Activated T-cell treated with anti-CD3 and anti-CD28 coated beads, Interleukin-2, amount 50 U/mL, for 72 hours (primary cell): ENCODE measurements at regions not wholly inside any gene's neighbourhood (a gene's known extent, or its start where the extent isn't known, plus 50 kb on each side); places are given as distances from the start of the nearest gene placed in this dataset.
"Not testable (repeated sequence)": the region's sequence is repeated elsewhere in the genome, so short reads cannot be mapped to it uniquely, and the experiment has no call there.

Experiments used
- ATAC-seq, 2 donors: fragments of 150-1000 bp; cut with Tn5 transposase; replicated peaks in 1 of 2; 2 replicates each; pipeline ENCODE4 v1.10.0; 2021; ENCODE audit warnings: moderate library complexity in 2 of 2, mild to moderate bottlenecking in 1 of 2
- DNase-seq, 2 donors: peaks; one replicate each; pipeline ENCODE4 v3.0.0; 2021 to 2022; ENCODE audit warnings: mixed read lengths in 1 of 2
- H3K27ac Mint-ChIP-seq: one replicate; pipeline ENCODE4 v1.8.0; 2022; ENCODE audit warnings: mild to moderate bottlenecking, moderate library complexity, mixed read lengths
- H3K27me3 Mint-ChIP-seq: one replicate; pipeline ENCODE4 v1.8.0; 2022; ENCODE audit warnings: low read depth, mixed read lengths
- H3K36me3 Mint-ChIP-seq, 2 donors: one replicate each; pipeline ENCODE4 v1.8.0; 2022; ENCODE audit warnings: mixed read lengths in 2 of 2, mild to moderate bottlenecking in 1 of 2; ENCODE audit not compliant: insufficient read depth in 2 of 2
- H3K4me1 Mint-ChIP-seq: one replicate; pipeline ENCODE4 v1.8.0; 2022; ENCODE audit warnings: low read depth, mixed read lengths
- H3K4me3 Mint-ChIP-seq, 2 donors: one replicate each; pipeline ENCODE4 v1.8.0; 2022; ENCODE audit warnings: mild to moderate bottlenecking in 2 of 2, mixed read lengths in 2 of 2, moderate library complexity in 2 of 2
- H3K9me3 Mint-ChIP-seq, 2 donors: one replicate each; pipeline ENCODE4 v1.8.0; 2022; ENCODE audit warnings: mixed read lengths in 2 of 2

GRCh38 chr2:97431169-97431725 lies 158.4 kb downstream of the ANKRD36B start:
- ATAC-seq: peak; percentile 50 to 70
- not testable (repeated sequence) for H3K4me1 Mint-ChIP-seq, H3K9me3 Mint-ChIP-seq

GRCh38 chr2:97422376-97422775 lies 167.3 kb downstream of the ANKRD36B start:
- H3K4me1 Mint-ChIP-seq, DNase-seq, H3K27ac Mint-ChIP-seq, H3K36me3 Mint-ChIP-seq, ATAC-seq, H3K27me3 Mint-ChIP-seq, H3K9me3 Mint-ChIP-seq, H3K4me3 Mint-ChIP-seq: not testable (repeated sequence)

More at GRCh38 chr2:97431169-97431725, 158.4 kb downstream of the ANKRD36B start:
- not testable (repeated sequence) for H3K4me3 Mint-ChIP-seq, H3K27me3 Mint-ChIP-seq, H3K27ac Mint-ChIP-seq, DNase-seq, H3K36me3 Mint-ChIP-seq

- H3K27ac Mint-ChIP-seq, H3K36me3 Mint-ChIP-seq, H3K4me1 Mint-ChIP-seq, H3K27me3 Mint-ChIP-seq, ATAC-seq, H3K4me3 Mint-ChIP-seq, DNase-seq, H3K9me3 Mint-ChIP-seq: not testable (repeated sequence)
Measured at GRCh38 chr2:97406340-97406739, 183.3 kb downstream of the ANKRD36B start.

- not testable (repeated sequence) for H3K27me3 Mint-ChIP-seq, DNase-seq, H3K4me3 Mint-ChIP-seq, H3K36me3 Mint-ChIP-seq, H3K27ac Mint-ChIP-seq, ATAC-seq, H3K4me1 Mint-ChIP-seq, H3K9me3 Mint-ChIP-seq
Measured at GRCh38 chr2:97405172-97405737, 184.4 kb downstream of the ANKRD36B start.

GRCh38 chr2:97402678-97403077 lies 187.0 kb downstream of the ANKRD36B start:
- not testable (repeated sequence) for H3K9me3 Mint-ChIP-seq, ATAC-seq, H3K27me3 Mint-ChIP-seq, DNase-seq, H3K4me3 Mint-ChIP-seq, H3K27ac Mint-ChIP-seq, H3K4me1 Mint-ChIP-seq, H3K36me3 Mint-ChIP-seq

GRCh38 chr2:97395691-97396090 lies 194.0 kb downstream of the ANKRD36B start:
- not testable (repeated sequence) for ATAC-seq, H3K9me3 Mint-ChIP-seq, H3K27ac Mint-ChIP-seq, H3K4me3 Mint-ChIP-seq, DNase-seq, H3K4me1 Mint-ChIP-seq, H3K36me3 Mint-ChIP-seq, H3K27me3 Mint-ChIP-seq

- not testable (repeated sequence) for H3K9me3 Mint-ChIP-seq, H3K27ac Mint-ChIP-seq, H3K36me3 Mint-ChIP-seq, H3K4me1 Mint-ChIP-seq, ATAC-seq, H3K4me3 Mint-ChIP-seq, H3K27me3 Mint-ChIP-seq, DNase-seq
Measured at GRCh38 chr2:97385803-97386202, 203.9 kb downstream of the ANKRD36B start.

GRCh38 chr2:97375913-97376312 lies 213.8 kb downstream of the ANKRD36B start:
- not testable (repeated sequence) for ATAC-seq, H3K4me1 Mint-ChIP-seq, H3K4me3 Mint-ChIP-seq, H3K27ac Mint-ChIP-seq, H3K9me3 Mint-ChIP-seq, H3K27me3 Mint-ChIP-seq, H3K36me3 Mint-ChIP-seq, DNase-seq

- not testable (repeated sequence) for H3K9me3 Mint-ChIP-seq, H3K27ac Mint-ChIP-seq, H3K4me1 Mint-ChIP-seq, H3K36me3 Mint-ChIP-seq, H3K27me3 Mint-ChIP-seq, DNase-seq, ATAC-seq, H3K4me3 Mint-ChIP-seq
Measured at GRCh38 chr2:97374426-97374825, 215.3 kb downstream of the ANKRD36B start.

- peak in 1 of 2 donors; percentile 30 for ATAC-seq
- H3K4me1 Mint-ChIP-seq, H3K27me3 Mint-ChIP-seq, H3K36me3 Mint-ChIP-seq, DNase-seq, H3K9me3 Mint-ChIP-seq, H3K4me3 Mint-ChIP-seq, H3K27ac Mint-ChIP-seq: not testable (repeated sequence)
Measured at GRCh38 chr2:97363159-97363558, 226.5 kb downstream of the ANKRD36B start.

GRCh38 chr2:97359861-97360584 lies 229.7 kb downstream of the ANKRD36B start:
- Mint-ChIP-seq H3K4me1 (no peaks in the 10 kb centered on the region), H3K36me3 (no peaks in the 10 kb centered on the region), H3K27me3 (peaks cover 35% of the 10 kb centered on the region), H3K27ac (no peak overlapping the region), H3K9me3 (no peaks in the 10 kb centered on the region), H3K4me3 (no peak overlapping the region)
- ATAC-seq: no peak
- DNase-seq: no peak

- H3K36me3 Mint-ChIP-seq: no peaks in the 10 kb centered on the region
- ATAC-seq: no peak
- peaks cover 63% of the 10 kb centered on the region for H3K27me3 Mint-ChIP-seq
- DNase-seq: no peak
- no peak overlapping the region for H3K4me3 Mint-ChIP-seq
- no peaks in the 10 kb centered on the region for H3K9me3 Mint-ChIP-seq
- no peak overlapping the region for H3K27ac Mint-ChIP-seq
- H3K4me1 Mint-ChIP-seq: no peaks in the 10 kb centered on the region
Measured at GRCh38 chr2:97355887-97356286, 233.8 kb downstream of the ANKRD36B start.

- Mint-ChIP-seq H3K4me3 (no peak overlapping the region), H3K27me3 (peaks cover 65% of the 10 kb centered on the region), H3K9me3 (no peaks in the 10 kb centered on the region), H3K4me1 (no peaks in the 10 kb centered on the region), H3K36me3 (no peaks in the 10 kb centered on the region), H3K27ac (no peak overlapping the region)
- no peak for ATAC-seq
- no peak for DNase-seq
Measured at GRCh38 chr2:97355176-97355575, 234.5 kb downstream of the ANKRD36B start.

GRCh38 chr2:97354576-97354975 lies 235.1 kb downstream of the ANKRD36B start:
- ATAC-seq (no peak), DNase-seq (no peak)
- no peaks in the 10 kb centered on the region for H3K4me1 Mint-ChIP-seq
- H3K4me3 Mint-ChIP-seq: no peak overlapping the region
- H3K27me3 Mint-ChIP-seq: peaks cover 71% of the 10 kb centered on the region
- H3K36me3 Mint-ChIP-seq: no peaks in the 10 kb centered on the region
- H3K9me3 Mint-ChIP-seq: no peaks in the 10 kb centered on the region
- H3K27ac Mint-ChIP-seq: no peak overlapping the region
